ENCODE measurements at regions not wholly inside any gene's neighbourhood (a gene's known extent, or its start where the extent isn't known, plus 50 kb on each side); places are given as distances from the start of the nearest gene placed in this dataset.

- DNase-seq (ENCODE audit: low read depth), result no peak
- no peak for TF ChIP-seq CTCF (IDR thresholded peaks at IDR 0.05; ENCODE audit: insufficient read depth, low read length)
- H3K4me3 ChIP-seq (ENCODE audit: low read depth, low read length), result no peak overlapping the region
Observed at GRCh38 chr16:9261376-9261775, 169.9 kb downstream of the HAPSTR1 start.

GRCh38 chr16:9262941-9263715, 171.7 kb downstream of the HAPSTR1 start:
- no peak for DNase-seq (ENCODE audit: low read depth)

GRCh38 chr16:9264067-9264466, 172.6 kb downstream of the HAPSTR1 start:
- no peak overlapping the region for H3K4me3 ChIP-seq (ENCODE audit: low read depth, low read length)
- DNase-seq (ENCODE audit: low read depth), result no peak
- no peak for TF ChIP-seq CTCF (IDR thresholded peaks at IDR 0.05; ENCODE audit: insufficient read depth, low read length)

More at GRCh38 chr16:9262941-9263715, 171.7 kb downstream of the HAPSTR1 start:
- TF ChIP-seq CTCF (IDR thresholded peaks at IDR 0.05; ENCODE audit: insufficient read depth, low read length), result no peak
- no peak overlapping the region for H3K4me3 ChIP-seq (ENCODE audit: low read depth, low read length)

GRCh38 chr16:9268446-9268845, 177.0 kb downstream of the HAPSTR1 start:
- no peak overlapping the region for H3K4me3 ChIP-seq (ENCODE audit: low read depth, low read length)
- DNase-seq (ENCODE audit: low read depth), result no peak
- TF ChIP-seq CTCF (IDR thresholded peaks at IDR 0.05; ENCODE audit: insufficient read depth, low read length), result no peak

- H3K4me3 ChIP-seq (ENCODE audit: low read depth, low read length), result no peak overlapping the region
- no peak for DNase-seq (ENCODE audit: low read depth)
- TF ChIP-seq CTCF (IDR thresholded peaks at IDR 0.05; ENCODE audit: insufficient read depth, low read length), result no peak
Observed at GRCh38 chr16:9270424-9270823, 179.0 kb downstream of the HAPSTR1 start.

- no peak for TF ChIP-seq CTCF (IDR thresholded peaks at IDR 0.05; ENCODE audit: insufficient read depth, low read length)
- DNase-seq (ENCODE audit: low read depth), result no peak
- H3K4me3 ChIP-seq (ENCODE audit: low read depth, low read length), result no peak overlapping the region
Observed at GRCh38 chr16:9270941-9271340, 179.5 kb downstream of the HAPSTR1 start.

GRCh38 chr16:9271841-9272240, 180.4 kb downstream of the HAPSTR1 start:
- no peak overlapping the region for H3K4me3 ChIP-seq (ENCODE audit: low read depth, low read length)
- no peak for DNase-seq (ENCODE audit: low read depth)
- TF ChIP-seq CTCF (IDR thresholded peaks at IDR 0.05; ENCODE audit: insufficient read depth, low read length), result no peak

Data from fibroblast of the aortic adventitia (primary cell).